ENCODE measurements at regions not wholly inside any gene's neighbourhood (a gene's known extent, or its start where the extent isn't known, plus 50 kb on each side); places are given as distances from the start of the nearest gene placed in this dataset.

GRCh38 chr13:47049276-47049989, 152.6 kb upstream of the HTR2A start:
- POLR2A ChIA-PET: no interaction called here
- intact Hi-C loops (cut with micrococcal nuclease): no loop called here

GRCh38 chr13:47046706-47047105, 149.9 kb upstream of the HTR2A start:
- intact Hi-C loops (cut with micrococcal nuclease): no loop called here
- ATAC-seq (no peak), DNase-seq (no peak)
- H3K4me3 Mint-ChIP-seq: no peak overlapping the region
- no peaks in the 10 kb centered on the region for H3K9me3 Mint-ChIP-seq
- H3K27me3 Mint-ChIP-seq: peaks cover 4% of the 10 kb centered on the region
- ChIA-PET CTCF (no interaction called here), POLR2A (no interaction called here)
- H3K36me3 Mint-ChIP-seq (ENCODE audit: low read depth): no peaks in the 10 kb centered on the region
- no peaks in the 10 kb centered on the region for H3K4me1 Mint-ChIP-seq (ENCODE audit: low read depth)
- no peak overlapping the region for H3K27ac Mint-ChIP-seq
- no peak for TF ChIP-seq CTCF (IDR thresholded peaks at IDR 0.05)

More at GRCh38 chr13:47049276-47049989, 152.6 kb upstream of the HTR2A start:
- Mint-ChIP-seq H3K4me1 (ENCODE audit: low read depth) (no peaks in the 10 kb centered on the region), H3K4me3 (no peak overlapping the region), H3K27me3 (no peaks in the 10 kb centered on the region), H3K9me3 (no peaks in the 10 kb centered on the region), H3K27ac (no peak overlapping the region), H3K36me3 (ENCODE audit: low read depth) (no peaks in the 10 kb centered on the region)
- CTCF ChIA-PET: no interaction called here
- no peak for TF ChIP-seq CTCF (IDR thresholded peaks at IDR 0.05)
- no peak for DNase-seq
- no peak for ATAC-seq

GRCh38 chr13:47044842-47045241, 148.0 kb upstream of the HTR2A start:
- H3K9me3 Mint-ChIP-seq: no peaks in the 10 kb centered on the region
- intact Hi-C loops (cut with micrococcal nuclease): no loop called here

GRCh38 chr13:47039106-47039505, 142.3 kb upstream of the HTR2A start:
- H3K27me3 Mint-ChIP-seq: peaks cover 19% of the 10 kb centered on the region
- H3K4me3 Mint-ChIP-seq: no peak overlapping the region
- intact Hi-C loops (cut with micrococcal nuclease): no loop called here
- no peak for TF ChIP-seq CTCF (IDR thresholded peaks at IDR 0.05)
- POLR2A ChIA-PET: no interaction called here
- DNase-seq (no peak), ATAC-seq (no peak)
- no peaks in the 10 kb centered on the region for H3K4me1 Mint-ChIP-seq (ENCODE audit: low read depth)
- CTCF ChIA-PET: no interaction called here
- H3K9me3 Mint-ChIP-seq: no peaks in the 10 kb centered on the region
- no peak overlapping the region for H3K27ac Mint-ChIP-seq
- no peaks in the 10 kb centered on the region for H3K36me3 Mint-ChIP-seq (ENCODE audit: low read depth)

More at GRCh38 chr13:47044842-47045241, 148.0 kb upstream of the HTR2A start:
- ATAC-seq (no peak), DNase-seq (no peak)
- Mint-ChIP-seq H3K4me3 (no peak overlapping the region), H3K4me1 (ENCODE audit: low read depth) (no peaks in the 10 kb centered on the region), H3K27ac (no peak overlapping the region), H3K36me3 (ENCODE audit: low read depth) (no peaks in the 10 kb centered on the region), H3K27me3 (peaks cover 6% of the 10 kb centered on the region)
- TF ChIP-seq CTCF (IDR thresholded peaks at IDR 0.05): no peak
- POLR2A ChIA-PET: no interaction called here
- CTCF ChIA-PET: no interaction called here

- no peak for ATAC-seq
- DNase-seq: no peak
- no peaks in the 10 kb centered on the region for H3K9me3 Mint-ChIP-seq
- intact Hi-C loops (cut with micrococcal nuclease): no loop called here
- peaks cover 19% of the 10 kb centered on the region for H3K27me3 Mint-ChIP-seq
- H3K36me3 Mint-ChIP-seq (ENCODE audit: low read depth): no peaks in the 10 kb centered on the region
- no peak for TF ChIP-seq CTCF (IDR thresholded peaks at IDR 0.05)
- CTCF ChIA-PET: no interaction called here
- POLR2A ChIA-PET: no interaction called here
- no peak overlapping the region for H3K27ac Mint-ChIP-seq
- H3K4me1 Mint-ChIP-seq (ENCODE audit: low read depth): no peaks in the 10 kb centered on the region
- H3K4me3 Mint-ChIP-seq: no peak overlapping the region
Observed at GRCh38 chr13:47038188-47038587, 141.3 kb upstream of the HTR2A start.
